ENCODE measurements at regions not wholly inside any gene's neighbourhood (a gene's known extent, or its start where the extent isn't known, plus 50 kb on each side); places are given as distances from the start of the nearest gene placed in this dataset.

DNA sequence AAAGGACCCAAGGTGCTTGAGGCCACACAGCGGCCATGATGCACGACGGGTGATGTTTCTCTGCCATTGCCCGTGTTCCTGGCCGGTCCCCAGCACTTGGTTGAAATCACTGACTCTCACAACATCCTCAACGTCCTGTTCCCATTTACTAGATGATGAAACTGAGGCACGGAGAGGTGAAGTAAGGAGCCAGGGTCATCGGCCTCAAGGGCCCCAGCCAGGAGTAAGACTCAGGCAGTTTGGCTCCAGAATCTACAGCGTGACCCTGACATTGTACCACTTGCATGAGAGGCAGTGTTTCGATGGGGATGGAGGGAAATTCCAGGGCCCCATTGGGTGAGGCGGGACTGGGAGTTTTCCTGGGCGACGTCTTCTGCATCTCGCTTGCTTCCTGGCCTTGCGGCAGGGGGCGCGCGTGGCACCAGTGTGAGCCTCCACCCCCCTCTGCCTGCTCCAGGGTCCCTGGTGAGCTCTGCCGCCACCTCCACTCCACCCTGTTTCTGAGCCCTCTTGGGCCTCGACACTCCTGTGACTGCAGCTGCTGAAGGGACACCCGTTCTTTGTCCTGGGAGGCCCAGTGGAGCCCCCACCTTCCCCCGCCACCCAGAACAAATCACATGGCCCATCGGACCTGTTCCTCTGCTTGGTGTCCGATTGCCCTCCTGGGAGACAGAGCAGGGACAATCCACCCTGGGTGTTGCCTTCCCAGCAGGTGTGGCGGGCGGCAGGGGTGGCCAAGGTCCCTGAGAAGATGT is 133.0 kb upstream of the GSE1 start:
- TF ChIP-seq CTCF (conservative IDR thresholded peaks at IDR 0.05; ENCODE audit: low read length) (no peak), EZH2phosphoT487 (IDR thresholded peaks at IDR 0.05; ENCODE audit: borderline replicate concordance) (no peak)

Data from Loucy (cell line).